Thyroid gland (tissue), 4 donors: ENCODE measurements at regions not wholly inside any gene's neighbourhood (a gene's known extent, or its start where the extent isn't known, plus 50 kb on each side); places are given as distances from the start of the nearest gene placed in this dataset.

Experiments used
- CTCF ChIP-seq, 6 experiments: fragments of 200-600 bp in 3 of 6; fragments of 450-650 bp in 3 of 6; sonication (generic) in 3 of 6; IDR thresholded peaks; one replicate each; pipeline ENCODE4 v1.5.1; 2016 to 2019; ENCODE audit warnings: antibody characterized with exemption in 6 of 6, mild to moderate bottlenecking in 2 of 6, inconsistent platforms in 1 of 6, moderate library complexity in 1 of 6
- POLR2A ChIP-seq, 2 donors: fragments of 450-650 bp; IDR thresholded peaks; one replicate each; pipeline ENCODE4 v1.6.1; 2017; ENCODE audit warnings: antibody characterized with exemption in 2 of 2, mild to moderate bottlenecking in 2 of 2, moderate library complexity in 1 of 2

- TF ChIP-seq CTCF (IDR thresholded peaks at IDR 0.05), result no peak
- TF ChIP-seq POLR2A (IDR thresholded peaks at IDR 0.05), result no peak
Measured at GRCh38 chr2:144126302-144126701, 393.6 kb downstream of the ZEB2 start.
